Activated CD8-positive, alpha-beta memory T cell treated with anti-CD3 and anti-CD28 coated beads, Interleukin-2, amount 50 U/mL, for 48 hours (primary cell): ENCODE measurements at regions not wholly inside any gene's neighbourhood (a gene's known extent, or its start where the extent isn't known, plus 50 kb on each side); places are given as distances from the start of the nearest gene placed in this dataset.

Source experiments
- DNase-seq: peaks from one replicate; pipeline ENCODE4 v3.0.0-alpha.2; 2020

DNA sequence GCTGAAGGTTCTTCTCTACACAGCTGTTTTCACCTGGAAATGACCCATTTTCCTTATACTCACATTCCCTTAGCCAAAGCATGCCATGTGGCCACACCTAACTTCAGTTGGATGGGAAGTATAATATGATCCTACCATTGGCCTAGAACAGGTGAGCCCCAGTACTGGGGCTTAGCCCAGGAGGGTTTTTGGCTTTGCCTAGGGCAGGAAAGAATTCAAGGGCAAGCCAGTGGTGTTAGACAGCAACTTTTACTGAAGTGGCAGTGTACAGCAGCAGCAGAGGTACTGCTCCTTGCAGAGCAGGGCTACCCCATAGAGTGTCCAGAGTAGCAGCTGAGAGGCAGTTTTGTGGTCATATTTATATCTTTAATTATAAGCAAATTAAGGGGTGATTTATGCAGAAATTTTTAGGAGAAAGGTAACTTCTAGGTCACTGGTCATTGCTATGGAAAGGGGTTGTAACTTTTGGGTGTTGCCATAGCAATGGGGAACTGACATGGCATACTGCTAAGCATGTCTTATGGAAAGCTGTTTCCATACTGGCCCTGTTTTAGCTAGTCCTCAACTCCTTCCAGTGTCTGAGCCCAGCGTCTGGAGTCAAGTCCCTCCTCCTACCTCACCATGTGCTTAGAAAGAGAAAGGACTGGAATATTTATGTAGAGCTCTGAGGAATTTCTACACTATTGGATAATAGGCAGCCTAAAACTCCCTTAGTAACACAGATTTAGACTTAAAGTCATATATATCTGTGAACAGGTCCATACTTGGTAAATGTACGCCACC lies 109.0 kb upstream of the DTNA start:
- DNase-seq: no peak

DNA sequence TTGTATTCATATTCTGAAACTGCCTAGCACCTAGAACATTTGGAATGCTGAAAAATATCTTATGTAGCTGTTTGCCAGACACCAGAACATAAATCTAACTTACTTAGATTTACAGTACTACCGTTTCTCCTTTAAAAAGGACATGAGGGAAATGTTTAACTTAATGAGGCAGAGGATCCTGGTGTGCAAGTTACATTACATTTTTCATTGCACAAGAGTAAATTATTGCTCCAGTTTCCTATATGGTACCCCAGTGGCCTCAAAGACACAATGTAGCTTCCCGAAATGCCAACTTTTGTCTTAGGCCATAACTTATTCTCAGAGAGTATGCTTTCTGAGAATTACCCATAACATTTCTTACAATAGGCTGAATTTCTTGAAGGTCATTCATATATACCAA lies 105.5 kb upstream of the DTNA start:
- DNase-seq: no peak

DNA sequence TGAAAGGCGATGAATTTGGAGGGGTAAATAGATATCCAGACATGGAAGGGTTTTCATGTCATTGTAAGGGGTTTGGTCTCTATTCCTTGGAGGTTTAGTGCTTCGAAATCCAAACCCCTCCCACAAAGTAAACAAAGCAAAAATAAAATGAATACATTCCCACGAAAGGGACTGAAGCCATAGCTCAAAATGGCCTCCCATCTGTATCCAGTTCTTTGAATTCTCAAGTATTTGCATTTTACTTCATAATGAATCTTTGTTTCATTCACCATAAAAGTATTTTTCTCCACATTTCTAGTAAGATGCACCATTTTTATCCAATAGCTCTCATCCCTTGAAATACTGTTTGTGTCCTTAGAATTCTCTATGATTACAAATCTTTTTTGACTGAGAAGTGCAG lies 103.2 kb upstream of the DTNA start:
- DNase-seq: no peak

DNA sequence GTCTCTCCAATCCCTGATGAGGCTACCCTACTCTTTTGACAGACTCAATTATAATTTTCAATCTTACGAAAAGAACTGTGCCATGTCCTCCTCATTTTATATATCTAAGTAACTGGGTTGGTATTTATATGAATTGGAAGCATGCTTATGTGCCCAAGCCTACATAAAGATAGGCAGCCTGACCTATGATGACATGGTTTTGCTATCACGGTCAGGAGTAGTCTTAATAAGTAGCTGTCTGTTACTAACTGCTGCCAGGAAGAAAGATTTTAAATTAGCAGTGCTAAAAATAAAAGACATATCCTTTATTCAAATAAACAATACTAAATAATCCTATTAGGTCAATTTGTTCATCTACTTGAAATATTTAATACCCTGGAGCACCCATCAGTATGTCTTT lies 102.0 kb upstream of the DTNA start:
- DNase-seq: no peak

DNA sequence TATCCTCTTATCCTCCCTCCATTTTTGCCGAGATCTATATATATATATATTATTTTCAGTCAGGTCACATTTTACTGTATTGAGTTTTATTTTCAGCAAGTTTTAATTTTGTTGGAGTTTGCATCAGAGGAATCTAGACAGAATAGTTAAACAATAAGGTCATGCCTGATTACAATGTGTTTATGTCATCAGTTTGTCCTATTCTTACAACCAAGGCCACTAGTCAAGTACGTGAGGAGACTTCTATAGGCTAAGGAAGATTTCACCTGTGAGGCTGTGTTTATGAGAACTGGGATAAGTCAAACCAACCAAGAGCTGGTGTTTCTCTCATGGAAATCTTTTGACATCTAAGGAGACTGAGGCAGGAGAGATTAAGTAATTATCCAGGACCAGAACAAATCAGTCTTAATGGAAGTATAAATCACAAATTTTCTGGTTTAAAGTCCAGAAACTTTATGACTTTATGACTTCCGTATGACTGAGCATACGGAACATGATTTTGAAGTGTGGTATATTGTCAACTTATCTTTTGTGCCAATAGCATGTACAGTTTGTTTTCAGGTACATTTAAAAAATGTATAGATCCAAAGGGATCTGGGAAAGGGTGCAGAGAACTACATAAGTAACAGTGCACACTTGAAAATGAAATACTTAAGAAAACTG lies 100.0 kb upstream of the DTNA start:
- no peak for DNase-seq

DNA sequence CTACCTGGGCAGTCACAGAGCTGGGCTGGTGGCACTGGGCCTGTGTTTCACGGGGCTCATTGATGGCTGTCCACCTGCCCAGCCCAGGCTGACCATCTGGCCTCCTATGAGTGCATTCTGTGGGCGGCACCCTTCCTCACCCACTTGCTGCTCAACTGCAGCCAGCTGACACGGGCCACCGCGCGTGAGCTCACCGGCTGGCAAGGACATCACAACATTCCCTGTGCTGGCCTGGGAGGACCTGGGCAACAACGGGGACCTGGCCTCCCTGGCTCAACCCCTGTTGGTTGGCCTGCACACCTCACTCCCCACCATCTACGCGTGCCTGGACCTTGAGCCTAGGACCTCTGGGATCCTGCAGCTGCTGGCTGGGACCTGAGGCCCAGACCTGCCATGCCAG lies 98.2 kb upstream of the DTNA start:
- DNase-seq: no peak

DNA sequence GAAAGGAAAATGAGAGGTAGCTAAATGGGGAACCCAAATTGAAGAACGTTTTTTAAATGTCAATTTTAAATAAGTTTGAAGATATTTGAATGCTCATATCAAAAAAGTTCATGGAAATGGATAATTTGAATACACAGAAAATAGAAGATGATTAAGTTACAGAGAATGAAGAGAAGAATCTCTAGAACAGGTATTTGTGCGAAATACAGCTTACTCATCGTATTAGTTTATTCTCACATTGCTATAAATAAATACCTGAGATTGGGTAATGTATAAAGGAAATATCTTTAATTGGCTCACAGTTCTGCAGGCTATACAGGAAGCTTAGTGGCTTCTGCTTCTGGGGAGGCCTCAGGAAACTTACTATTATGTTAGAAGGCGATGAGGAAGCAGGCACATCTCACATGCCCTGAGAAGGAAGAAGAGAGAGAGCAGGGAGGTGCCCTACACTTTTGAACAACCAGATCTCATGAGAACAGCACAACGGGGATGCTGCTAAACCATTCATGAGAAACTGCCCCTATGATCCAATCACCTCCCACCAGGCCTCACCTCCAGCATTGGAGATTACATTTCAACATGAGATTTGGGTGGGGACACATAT lies 89.7 kb upstream of the DTNA start:
- DNase-seq: no peak

DNA sequence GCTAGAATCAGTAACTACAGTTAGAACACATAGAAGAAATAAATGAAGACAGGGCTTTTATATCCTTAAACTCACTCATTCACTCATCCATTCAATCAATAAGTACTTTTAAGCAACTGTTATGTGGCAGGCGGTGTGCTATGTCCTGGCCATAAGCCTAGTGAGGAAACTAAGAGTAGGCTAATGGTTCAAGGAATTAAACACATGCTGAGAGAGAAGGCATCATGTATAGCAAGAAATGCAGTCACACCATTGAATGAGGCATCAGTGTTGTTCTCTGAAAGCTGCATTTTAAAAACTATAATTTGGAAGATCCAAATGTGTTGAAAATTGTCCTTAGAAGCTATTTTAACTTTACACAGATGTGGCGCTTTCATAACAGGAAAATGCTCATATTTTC lies 86.5 kb upstream of the DTNA start:
- DNase-seq: no peak

DNA sequence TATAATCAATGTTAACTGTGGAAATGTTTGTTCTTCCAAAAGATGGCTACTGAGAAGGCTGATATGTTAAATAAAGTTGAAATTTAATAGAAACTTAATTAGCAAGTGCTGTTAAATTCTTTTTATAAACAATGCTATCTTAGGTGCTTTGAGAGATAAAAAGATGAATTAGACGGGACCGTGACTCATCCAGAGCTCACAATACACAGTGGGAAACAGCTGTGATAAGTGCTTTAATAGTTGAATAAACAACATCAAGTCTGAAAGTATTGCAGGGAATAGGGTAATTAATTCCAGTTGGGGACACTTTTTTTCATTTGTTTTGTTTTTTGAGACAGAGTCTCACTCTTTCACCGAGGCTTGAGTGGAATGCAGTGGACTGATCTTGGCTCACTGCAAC lies 85.5 kb upstream of the DTNA start:
- no peak for DNase-seq

DNA sequence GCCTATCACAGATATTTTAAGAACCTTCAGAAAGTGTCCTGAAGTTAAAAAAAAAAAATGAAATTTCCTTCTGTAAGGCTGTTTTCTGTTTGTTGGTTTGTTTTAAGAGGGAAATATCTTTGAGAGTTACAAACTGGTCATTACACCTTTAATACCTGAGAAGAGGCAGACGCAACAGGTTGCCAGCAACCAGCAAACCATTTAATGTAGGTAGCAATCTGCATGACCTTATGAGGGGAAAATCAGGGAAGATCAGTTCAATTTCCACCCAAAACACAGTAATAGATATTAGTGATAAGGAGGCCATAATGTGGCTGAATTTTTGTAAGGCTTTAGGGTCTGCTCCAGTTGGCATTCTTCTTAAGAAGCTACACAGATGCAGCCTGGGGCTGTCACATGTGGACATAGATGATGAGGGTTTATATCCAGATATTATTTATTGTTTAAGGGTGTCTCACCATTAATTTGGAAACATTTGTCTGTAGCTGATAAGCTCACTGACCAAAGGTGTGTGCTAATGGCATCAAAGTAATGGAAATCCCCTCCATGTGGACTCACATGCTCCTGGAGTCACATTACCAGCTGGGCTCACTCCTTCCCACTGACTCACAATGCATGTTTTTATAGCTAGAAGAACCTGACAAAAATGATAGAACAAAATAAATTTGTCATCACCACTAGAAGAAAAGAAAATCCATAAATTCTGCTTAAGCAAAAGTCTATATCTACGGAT lies 83.5 kb upstream of the DTNA start:
- no peak for DNase-seq

DNA sequence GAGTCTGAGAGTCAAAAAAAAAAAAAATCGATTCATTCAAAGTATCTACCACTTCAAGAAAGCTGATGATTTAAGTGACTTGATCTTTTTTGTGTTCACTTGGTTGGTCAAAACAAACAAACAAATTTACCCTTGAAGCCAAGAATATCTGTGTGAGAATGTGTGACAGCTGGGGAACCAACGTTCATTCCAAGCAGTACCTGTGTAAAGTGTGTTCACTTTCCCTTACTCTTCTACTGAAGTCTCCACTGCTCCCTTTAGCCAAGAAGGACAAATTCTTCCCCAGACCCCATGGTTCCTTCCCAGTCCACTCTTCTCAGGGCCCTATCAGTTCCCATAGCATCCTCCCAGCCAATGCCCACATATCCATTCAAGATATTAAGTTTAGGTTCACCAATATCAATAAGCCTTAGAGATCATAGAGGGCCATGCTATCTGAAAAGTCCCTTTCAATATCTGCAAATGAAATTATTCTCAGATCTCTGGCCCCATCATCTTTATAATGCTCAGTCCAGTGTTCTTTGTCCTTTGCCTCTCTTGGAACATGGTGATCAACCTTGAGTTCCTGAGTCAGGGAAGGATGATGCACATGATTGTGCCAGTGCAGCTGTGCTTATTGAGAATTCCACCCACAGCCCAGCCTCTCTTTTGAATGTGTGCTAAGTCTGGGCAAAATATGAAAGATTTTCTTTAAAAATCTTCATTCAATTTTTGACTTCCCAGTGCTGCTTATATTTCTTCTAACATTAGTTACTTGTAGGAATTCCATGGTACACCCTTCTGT lies 82.8 kb upstream of the DTNA start:
- no peak for DNase-seq

DNA sequence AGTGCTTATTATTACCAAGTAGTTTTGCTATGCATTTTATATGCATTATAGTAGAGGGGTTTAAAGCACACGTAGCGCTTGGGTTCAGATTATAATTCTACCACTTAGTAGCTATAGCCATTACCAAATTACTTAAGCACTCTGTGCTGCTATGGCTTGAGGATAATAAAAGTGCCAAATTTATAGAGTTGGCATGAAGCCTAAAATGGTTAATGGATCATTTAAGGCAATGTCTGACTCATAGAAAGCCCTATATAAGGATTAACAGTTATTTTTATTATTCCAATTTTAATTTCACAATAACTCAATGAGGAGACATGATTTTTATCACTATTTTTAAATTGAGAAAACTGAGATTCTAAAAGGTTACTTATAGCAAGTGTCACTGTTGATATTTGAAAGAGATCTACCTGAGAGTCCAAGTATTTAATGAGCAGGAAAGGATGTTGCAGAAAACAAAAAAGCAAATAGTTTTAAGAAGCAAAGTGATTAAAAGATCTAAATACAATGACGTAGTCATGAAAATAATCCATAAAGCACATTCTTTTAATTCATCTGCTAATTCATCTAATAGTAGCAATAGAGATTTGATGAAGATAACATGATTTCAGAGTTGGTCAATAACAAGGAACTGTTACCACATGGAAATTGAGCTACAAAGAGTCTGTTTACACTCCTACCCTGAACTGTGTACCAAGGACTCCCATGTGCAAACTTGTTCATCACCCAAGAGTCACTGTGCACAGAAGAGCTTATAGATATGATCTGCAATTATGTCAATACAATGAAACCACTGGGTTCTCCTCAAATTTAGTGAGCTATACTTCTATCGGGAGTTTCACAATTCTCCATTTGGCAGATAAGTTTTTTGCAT lies 78.8 kb upstream of the DTNA start:
- no peak for DNase-seq

DNA sequence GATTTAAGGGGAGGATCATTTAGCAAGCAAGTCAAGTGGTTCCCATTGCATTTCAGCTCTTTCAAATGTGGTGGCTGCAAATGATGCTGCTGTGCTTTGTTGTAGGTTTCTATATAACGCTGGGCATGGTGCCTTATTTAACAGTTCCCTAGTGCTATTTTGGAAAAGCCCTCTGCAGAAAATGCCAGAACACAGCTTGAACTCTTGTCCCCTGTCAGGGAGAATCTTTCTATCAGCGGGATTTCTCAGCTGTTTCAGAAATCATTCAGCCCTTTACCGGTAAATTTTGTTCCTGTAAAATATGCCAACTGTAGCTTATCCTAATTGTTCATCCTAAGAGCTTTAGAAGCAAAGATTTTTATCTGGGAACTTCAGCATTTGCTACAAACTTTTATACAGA lies 77.8 kb upstream of the DTNA start:
- DNase-seq: no peak

DNA sequence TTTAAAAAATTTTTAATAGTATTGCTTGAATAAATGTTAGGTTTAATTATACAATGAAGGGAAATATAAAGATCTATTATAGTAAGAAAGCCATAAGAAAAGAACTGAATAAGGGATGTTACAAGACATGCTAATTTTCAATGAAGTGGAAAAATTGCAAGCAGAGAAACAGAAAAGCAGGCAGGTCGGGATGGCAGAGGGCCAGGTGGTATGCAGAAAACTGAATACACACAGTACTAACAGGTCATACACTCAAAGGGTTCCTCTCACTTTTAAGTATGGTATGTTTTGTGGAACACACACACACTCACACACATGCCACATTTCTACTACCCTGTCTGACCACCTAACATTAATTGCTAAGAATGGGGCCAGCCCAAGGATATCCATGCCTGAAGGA lies 76.7 kb upstream of the DTNA start:
- DNase-seq: no peak

DNA sequence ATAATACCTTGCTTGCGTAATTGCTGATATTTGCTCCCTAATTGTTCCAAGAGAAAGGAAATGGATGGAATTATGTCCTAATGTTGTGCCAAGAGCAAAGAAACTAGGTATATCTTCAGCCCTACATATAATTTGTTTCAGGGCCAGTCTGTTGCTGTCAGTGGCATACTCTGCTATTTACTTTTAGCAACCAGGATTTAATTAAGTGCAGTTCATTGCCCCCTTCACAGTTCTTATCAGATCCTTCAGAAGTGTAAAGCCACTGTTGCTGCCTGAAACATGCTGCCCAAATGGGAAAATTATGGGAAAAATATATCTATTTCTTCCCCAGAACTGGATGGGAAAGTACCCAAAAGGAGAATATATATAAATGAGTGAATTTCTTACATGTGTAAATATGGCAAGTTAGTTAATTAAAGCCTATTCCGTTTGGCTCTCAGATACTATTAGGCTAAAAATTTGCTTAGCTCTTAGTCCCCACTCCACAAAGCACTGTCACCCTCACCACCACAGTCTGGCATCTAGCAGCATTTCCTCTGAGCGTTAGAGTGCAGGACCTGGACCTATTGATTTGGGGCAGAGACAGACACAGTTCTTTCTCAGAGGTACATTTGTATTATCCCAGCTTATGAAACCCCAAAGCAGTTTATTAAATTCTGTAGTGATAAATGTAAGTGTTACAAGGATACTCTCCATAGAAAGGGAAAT lies 72.8 kb upstream of the DTNA start:
- DNase-seq: no peak

DNA sequence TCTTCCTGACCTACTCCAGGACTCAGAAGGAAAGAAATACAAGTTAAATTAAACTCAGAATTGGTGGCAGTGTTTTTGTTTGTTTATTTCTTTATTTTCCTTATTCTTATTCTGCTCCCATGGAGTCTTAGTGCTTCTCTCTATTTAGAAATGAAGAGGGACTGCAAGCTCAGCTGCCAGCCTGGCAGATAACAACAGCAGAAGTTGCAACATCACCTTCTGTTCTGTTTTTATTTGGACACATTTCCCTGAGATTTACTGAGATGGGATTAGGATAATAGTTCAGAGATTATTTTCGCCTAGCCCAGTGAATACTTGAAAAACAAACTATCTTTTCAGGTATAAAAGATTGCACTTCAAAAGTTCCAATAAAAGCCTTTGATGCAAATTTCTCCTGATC lies 70.4 kb upstream of the DTNA start:
- no peak for DNase-seq

DNA sequence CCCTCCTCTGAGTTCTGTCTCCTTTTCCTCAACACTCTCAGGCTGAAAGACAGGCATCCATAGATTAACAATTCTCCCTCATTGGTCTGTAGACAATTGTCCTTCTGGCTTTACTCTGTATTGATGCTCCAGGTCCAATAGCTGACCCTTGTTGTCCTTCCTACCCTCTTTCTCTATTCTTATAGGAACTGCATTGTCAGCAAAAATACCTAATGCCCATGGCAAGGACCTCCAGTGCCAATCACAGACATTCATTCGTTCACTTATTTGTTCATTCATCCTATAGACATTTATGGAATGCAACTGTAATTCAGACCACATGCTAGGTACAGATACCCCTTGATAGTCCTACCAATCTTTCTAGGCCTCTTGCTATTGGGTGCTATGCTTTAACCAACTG lies 69.8 kb upstream of the DTNA start:
- DNase-seq: no peak

DNA sequence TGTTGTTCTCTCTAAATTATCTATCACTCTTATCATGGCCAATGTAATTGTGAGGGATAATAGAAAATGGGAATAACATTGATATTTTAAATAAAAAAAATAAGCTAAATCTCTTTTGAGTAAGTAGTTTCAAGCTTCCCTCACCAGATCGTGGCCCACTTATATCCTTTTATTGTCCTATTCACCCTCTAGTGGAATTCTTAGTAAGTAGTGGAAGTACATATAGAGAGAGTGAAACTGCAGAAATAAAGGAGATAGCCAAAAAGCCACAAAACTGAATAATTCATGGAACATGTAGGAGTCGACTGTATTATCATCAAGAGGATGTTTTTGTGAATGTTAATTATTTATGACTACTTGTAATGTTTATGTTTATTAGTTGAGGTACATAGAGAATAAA lies 66.1 kb upstream of the DTNA start:
- no peak for DNase-seq

DNA sequence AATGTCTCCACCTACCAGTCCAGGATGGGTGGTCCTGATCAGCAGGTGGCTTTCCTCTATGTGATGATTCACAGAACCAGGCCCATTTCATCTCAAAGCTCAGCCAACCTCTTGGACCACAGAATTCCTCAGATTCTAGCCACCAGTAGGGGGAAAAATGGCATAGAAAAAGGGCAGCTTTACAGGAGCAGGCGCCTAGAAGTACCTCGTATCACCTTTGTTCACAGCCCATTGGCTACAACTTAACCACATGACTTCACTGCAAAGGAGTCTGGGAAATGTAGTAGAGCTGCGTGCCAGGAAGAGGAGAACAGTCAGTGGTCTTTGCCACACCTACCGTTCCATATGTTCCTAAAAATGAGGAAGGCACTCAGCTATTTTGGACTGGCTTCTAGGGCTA lies 62.8 kb upstream of the DTNA start:
- DNase-seq: no peak

DNA sequence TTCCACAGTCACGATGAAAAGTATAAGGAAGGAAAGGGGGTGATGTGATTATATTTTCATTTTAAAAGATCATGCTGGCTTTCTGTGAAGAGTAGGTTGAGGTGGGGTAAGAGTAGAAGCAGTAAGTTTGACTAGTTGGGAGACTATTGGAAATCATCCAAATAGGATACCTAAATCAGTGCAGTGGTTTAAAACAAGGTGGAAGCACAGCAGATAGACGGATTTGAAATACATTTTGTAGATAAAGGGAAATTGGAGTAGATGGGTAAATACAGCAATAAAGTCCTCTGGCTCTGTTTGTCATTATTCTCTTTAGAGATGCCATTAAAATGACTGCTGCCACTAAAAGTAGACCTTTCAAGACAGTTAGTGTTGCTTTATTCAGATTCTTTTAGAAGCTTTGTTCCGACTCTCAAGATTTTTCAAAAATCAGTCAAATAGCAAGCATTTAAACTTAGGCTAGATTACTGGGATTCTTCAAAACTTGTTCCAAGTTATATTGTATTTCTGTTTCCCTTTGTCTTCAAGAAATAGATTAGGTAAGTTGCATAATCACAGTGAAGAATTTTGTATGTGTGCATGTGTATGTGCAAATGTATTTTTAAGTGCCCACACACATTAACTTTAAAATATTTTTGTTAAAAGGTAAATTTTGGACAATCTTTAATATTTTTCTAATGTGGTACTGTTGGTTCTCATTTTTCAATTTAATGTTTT lies 61.7 kb upstream of the DTNA start:
- no peak for DNase-seq

DNA sequence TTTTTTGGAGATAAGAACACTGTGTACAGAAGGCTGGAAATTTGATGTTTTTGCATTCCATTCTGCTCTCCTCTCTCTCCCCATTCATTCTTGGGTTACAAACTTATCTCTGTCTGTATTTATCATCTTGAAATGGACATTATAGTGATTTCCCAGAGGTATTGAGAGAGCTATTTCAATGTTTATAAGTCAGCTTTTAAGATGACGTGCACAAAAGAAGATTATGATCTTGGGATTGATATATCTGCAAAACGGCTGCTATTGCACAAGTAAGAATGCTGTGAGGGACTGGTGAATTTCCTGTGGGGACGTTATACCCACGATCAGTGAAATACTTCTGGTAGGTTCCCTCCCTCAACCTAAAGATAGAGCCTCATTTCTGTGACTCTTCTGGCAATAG lies 61.0 kb upstream of the DTNA start:
- DNase-seq: no peak
